Activated CD4-positive, CD25-positive, alpha-beta regulatory T cell treated with anti-CD3 and anti-CD28 coated beads, Interleukin-2, amount 50 U/mL, for 72 hours (primary cell): ENCODE measurements at regions not wholly inside any gene's neighbourhood (a gene's known extent, or its start where the extent isn't known, plus 50 kb on each side); places are given as distances from the start of the nearest gene placed in this dataset.

Experiments used
- DNase-seq: peaks from one replicate; pipeline ENCODE4 v3.0.0; 2021

DNA sequence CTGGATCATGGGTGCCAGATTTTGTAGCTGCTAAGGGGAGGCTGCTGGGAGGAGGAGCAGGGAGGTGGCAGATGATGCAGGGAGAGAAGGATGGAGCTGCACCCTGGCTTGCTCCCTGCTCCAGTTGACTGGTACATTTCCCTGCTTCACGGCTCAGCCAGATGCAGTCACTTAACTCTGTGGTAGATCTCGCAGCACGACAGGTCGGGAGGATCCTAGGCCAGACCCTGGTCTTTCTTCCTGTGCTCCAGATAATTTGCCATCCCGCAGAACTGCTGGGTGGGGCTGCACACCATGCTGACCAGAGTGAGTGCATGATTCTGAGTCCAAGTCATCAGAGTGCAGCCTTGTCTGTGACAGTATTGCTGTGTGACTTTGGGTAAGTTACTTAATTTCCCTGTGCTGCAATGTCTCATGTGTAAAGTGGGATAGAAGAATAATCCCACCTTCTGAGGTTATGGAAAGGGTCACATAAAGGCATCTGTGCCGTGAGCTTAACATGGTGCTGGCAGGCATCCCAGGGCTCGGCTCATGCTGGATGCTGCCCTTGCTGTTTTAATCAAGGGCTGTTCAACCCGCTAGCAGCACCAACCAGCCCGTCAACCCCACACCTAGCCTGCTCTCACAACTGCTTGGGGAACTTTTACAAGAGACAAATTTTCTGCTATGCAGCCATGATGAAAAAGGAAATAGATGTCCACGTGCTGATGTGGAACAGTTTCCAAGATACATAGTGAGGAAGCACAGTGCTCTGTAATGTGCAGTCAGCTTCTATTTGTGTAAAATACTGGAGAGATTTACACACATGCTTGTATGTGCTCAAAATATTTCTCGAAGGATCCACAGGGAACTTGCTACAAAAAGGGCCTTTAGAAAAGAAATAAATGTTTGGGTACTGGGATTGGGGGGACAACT, 257.9 kb downstream of the CDH26 start:
- no peak for DNase-seq

DNA sequence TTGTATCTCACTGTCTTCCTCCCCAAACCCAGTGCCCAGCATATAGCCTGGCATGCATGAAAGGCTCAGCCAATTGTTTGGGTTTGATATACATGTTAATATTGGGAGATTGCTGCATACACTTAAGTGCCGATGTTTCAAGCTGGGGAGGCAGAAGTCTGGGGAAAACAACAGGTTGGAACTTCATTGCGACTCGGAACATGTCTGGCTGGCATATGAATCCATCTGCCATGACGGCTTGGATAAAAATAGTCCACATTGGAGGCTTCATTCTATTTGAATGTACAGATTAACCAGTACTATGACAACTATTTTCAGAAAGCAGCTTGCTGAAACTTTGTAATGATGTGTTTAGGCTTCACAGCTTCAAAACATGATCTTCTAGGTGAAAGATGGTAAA, 261.0 kb downstream of the CDH26 start:
- DNase-seq = no peak

DNA sequence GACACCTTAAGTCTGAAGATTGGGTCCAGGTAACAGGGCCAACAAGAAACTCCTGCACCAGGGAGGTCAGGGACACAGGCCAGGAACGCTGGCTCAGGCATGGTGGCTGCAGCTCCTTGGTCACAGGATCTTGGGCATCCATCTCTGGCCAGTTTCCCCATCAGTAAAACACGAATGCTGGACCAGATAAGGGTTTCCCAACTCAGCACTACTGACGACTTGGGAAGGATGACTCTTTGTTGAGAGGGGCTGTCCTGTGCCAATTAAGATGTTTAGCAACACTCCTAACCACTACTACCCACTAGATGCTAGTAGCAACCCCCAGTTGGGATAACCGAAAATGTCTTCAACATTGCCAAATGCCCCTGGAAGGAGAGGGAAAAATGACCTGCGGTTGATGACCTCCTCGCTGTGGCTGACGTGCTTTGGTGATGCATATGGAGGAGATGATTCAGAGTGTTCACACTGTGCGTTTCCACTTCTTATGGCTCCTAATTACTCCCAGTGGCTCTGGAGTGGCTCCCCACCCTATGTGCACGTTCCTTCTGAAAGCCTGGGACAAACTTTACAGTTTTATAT, 261.9 kb downstream of the CDH26 start:
- DNase-seq = no peak

DNA sequence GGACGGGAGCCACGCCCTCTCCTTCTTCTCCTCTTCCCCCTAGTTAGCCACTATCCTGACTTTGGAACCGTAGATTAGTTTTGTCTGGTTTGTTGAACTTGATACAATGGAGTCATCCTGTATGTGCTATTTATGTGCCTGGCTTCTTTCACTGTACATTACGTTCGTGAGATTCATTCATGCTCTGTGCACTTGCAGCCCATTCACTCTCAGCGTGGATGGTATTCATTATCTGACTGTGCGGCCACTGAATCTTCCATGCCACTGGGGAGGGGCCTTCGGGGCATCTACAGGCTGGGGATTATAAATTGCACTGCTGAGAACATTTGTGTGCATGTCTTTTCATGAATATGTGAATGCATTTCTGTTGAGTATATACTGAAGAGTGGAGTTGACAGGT, 262.5 kb downstream of the CDH26 start:
- no peak for DNase-seq

DNA sequence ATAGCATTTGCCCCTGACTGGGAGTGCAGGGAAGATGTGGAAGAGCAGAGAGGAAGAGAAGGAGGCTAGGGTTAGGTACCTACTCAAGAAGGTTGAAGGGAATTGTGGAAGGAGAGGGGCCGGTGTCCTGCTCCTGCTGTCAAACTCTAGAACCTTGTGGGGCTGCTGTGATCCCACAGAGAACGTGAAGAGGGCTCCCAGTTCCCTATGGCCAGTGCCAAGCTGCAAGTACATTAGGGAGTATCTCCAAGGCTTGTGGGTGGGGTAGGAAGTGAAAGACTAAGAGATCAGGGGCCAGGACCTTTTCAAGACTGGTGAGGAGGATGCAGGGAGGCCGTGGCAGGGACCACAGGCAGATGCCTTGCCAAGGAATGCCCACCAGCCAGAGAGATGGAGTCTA, 263.4 kb downstream of the CDH26 start:
- no peak for DNase-seq

DNA sequence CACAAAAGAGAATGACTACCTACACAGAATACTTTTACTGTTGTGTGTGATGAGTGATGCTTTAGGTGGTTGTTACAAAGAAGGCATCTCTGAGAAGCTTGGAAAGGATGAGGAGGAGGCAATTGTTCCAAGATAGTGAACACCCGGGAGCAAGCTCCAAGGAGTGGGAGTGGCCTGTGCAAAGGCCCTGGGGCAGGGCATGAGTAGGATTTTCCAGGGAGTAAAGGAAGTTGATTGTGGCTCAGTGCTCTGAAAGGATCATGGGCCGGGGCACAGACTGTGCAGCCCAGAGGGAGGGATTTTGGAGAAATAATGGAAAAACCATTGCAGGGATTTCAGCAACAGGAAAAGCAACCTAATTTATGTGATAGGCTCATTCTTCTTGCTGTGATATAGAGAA, 264.3 kb downstream of the CDH26 start:
- DNase-seq = no peak

DNA sequence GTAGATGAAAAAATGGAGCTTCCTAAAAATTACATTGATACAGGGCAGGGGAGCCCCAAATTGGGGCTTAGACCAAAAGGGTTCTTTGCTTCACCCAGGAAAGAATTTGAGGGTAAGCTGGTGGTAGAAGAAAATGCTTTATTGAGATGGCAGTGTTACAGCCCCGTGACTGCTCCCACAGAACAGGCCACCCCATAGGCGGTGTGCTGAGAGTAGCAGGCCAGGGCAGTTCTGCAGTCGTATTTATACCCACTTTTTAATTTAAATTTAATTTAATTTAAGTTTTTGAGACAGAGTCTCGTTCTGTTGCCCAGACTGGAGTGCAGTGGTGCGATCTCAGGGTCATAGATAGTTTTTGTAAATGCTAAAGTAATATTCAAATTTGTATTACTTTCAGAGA, 265.0 kb downstream of the CDH26 start:
- no peak for DNase-seq

DNA sequence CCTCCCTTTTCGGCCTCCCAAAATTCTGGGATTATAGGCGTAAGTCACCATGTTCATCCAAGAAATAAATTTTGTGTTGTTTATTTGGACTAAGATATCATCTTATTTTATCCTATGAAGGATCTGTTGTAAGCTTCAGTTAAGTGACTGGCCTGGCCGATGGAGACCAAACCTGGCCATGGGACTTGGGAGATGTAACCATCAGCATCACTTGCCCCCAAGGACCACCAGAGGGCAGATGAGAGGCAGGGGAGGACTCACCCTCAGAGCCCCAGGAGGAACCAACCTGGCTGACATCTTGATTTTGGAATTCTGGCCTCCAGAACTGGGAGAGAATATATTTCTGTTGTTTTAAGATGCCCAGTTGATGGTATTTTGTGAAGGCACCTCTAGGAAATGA, 266.7 kb downstream of the CDH26 start:
- DNase-seq = no peak

DNA sequence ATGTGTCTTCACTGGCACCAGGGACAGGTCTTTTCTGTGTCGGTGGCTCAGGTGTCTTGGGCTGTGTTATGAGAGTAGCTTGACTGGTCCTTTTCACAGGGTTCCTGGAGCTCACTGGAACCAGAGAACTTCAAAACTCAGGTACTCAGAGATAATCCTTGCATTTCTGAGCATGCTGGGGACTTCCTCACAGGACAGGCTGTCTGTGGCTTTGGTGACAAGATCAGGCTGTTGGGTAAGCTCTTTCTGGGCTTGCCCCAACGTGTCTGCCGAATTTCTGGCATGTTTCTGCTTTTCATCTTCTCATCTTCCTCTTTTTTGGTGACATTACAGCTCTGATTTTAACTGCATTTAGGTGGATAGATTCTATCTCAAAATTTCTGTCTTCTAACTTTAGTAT, 270.0 kb downstream of the CDH26 start:
- no peak for DNase-seq

DNA sequence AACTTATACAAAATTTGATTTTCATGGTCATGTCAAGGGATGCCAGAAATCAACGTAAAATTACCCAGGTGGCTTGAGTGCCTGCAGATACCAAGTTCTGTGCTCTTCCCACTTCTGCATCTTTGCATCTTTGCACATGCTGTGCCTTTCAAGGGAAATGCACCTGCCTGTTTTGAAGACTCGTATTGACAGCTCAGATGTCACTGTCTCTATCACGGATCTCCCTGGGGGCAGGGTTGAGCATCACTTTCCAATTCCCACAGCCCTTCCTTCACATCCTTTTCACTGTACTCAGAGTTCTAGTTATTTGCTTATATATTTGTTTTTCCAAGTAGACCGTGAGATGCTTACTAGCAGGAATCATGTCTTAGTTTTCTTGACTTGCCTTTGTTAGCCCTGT, 274.2 kb downstream of the CDH26 start:
- DNase-seq = no peak

DNA sequence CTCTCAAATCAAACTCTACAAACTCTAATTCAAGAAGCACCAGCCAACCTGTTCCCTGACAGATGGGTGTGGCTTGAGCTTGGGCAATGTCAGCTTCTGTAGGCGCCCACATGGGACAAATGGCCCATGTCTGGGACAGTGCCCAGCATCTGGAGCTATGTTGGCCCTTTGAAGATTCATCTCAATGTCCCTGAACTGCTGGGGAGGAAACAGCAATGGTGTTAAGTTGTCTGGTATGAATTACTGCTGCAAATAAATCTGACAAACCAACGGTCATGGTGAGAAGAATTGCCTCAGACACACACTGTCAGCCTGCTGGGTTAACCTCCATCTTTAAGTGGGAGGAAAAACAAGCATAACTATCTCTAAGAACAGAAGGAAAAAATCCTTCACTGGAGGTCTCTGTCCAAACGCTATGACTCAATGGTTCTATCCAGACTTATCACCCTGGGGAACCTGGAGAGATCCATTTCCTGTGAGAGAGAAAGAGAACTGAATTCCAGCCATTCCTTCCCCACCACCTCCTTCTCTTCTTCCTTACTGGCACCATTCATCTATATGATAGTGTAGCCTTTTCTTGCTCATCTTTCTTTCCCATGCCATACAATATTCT, 274.9 kb downstream of the CDH26 start:
- no peak for DNase-seq

DNA sequence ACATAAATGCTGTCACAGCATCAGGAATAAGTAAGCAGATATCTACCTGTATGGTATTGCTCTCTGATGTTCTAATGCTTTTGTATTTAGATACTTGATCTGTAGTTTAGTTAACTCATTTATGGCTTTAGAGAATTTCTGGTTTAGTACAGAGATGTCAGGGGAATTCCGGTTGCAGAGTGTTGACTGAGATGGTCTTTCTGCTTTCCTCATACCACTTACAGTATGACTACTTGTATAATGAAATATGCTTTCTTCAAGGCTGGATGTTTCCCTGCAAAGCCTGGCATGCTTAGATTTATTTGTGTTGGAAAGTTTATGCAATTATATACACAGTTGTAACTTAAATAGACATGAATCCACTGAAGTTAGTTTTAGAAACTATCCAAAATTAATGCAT, 278.4 kb downstream of the CDH26 start:
- DNase-seq = no peak

DNA sequence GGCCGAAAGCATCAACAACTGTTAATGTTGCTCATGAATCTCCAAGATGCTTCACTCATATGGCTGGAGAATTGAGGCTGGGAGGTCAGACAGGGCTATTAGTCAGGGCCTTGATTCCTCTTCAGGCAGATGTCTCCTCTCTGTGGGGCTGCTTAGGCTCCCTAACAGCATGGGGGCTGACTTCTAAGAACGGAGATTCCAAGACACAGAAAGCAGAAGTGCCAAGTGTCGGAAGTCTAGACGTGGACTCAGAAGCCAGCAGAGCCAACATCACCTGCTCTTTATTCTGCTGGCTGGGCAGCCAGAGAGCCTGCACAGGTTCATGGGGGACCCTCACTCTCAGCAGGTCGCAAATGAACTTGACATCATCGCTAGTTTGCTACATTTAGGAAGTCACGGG, 279.8 kb downstream of the CDH26 start:
- DNase-seq = no peak

DNA sequence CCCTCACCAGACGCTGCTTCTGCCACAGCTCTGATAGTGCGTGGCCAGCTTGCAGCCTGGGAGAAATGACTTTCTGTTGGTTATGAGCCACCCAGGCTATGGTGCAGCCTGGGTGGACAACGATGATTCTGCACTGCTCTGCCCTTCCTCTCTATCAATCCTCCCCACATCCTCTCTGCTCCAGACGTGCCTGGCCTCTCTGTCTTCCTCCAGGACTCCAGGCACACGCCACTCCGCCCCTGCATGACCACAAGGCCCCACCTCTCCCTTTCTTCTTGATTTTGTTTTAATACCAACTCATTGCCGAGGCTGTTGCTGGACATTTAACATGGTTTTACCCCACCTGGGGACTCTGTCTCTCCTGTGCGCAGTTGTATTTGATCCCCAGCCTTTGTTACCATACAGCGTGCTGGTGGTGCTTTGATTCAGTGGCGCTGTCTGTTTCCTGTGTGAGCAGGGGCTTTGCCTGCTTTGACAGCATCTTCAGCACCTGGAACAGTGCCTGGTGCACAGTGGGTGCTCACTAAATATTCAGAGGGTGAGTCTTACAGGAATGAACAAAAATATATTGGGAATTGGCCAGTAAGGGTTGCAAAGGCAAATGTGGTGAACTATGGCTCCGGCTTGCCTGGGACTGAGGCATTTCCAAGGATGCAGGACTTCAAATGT, 280.9 kb downstream of the CDH26 start:
- DNase-seq = no peak

DNA sequence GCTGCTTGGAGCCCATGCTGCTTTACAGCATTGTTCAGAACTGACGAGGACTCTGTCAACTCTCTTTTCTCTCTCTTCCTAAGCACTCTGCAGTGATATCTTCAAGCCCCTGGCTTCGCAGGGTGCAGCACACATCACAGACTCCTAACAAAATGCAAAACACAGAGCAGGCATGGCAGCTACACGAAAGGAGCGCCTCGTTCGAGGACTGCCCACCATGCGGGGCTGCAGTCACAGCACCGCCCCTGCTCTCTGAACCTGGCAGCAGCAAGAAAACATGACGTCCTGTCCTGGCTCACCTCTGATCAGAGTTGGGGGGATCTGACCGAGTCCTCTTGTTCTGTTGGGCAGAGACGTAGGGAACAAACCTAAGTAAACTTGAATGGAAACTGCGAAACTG, 281.7 kb downstream of the CDH26 start:
- no peak for DNase-seq

DNA sequence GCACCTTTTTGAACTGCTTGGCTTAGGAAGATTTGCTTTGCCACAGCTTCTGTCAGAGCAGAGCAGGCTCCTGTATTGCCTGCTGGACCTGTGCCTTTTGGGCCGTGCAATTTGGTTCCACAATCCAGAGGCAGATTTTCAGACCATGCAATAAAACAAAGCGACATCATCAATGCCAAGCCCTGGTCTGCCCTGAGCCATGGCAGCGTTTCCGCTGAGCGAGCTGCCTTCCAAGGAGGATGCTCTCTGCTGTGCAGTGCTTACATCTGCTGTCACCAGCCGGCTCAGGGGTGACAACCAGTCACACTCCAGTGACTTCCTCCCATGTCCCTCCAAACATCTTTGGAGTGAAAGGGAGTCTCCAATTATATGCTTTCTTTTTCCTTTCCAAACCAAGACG, 282.2 kb downstream of the CDH26 start:
- no peak for DNase-seq

DNA sequence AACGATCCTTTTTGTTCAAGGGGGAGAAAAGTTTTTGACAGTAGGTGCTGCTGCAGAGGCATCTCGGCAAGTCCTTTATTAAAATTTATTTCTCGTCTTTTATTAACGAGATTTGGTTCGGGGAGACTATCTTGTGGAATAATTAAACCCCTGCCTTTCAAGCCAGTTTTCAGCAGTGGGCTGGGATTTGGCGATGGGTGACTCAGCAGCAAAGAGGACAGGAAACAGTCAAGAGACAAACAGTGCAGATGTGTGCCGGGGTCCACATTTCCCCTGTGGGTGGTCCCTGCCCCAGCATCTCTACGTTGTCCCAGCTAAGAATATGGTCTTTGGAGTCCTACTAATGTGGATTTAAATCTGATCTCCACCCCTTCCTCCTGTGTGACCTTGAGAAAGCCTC, 282.8 kb downstream of the CDH26 start:
- DNase-seq = no peak

DNA sequence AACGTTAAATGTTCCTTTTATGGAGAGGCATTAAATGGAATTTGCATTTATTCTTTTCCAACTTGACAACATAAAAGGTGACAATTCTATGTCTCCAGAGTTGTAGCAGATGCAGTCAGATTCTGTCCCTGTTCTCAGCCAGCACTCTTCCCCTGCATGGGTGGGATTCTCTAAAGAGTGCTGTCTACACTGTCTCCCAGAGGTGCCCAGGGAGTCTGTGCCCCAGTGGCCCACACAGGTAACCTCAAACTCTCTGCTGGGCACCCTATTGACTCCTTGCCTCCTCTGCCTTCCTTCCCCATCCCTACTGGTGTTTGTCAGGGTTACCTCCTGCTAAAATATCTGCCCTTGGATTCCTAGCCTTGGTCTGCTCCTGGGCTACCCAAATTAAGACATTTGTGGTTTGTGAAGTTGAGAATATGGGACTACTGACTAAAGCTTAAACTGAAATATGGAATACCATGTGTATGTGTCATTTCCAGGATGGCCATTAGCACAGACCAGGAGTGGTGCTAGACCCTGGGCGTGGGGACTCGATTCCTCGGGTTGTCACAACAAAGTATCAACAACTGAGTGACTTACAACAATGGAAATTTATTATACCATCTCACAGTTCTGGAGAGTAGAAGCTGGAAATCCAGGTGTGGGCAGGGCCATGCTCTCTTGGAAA, 284.7 kb downstream of the CDH26 start:
- no peak for DNase-seq

DNA sequence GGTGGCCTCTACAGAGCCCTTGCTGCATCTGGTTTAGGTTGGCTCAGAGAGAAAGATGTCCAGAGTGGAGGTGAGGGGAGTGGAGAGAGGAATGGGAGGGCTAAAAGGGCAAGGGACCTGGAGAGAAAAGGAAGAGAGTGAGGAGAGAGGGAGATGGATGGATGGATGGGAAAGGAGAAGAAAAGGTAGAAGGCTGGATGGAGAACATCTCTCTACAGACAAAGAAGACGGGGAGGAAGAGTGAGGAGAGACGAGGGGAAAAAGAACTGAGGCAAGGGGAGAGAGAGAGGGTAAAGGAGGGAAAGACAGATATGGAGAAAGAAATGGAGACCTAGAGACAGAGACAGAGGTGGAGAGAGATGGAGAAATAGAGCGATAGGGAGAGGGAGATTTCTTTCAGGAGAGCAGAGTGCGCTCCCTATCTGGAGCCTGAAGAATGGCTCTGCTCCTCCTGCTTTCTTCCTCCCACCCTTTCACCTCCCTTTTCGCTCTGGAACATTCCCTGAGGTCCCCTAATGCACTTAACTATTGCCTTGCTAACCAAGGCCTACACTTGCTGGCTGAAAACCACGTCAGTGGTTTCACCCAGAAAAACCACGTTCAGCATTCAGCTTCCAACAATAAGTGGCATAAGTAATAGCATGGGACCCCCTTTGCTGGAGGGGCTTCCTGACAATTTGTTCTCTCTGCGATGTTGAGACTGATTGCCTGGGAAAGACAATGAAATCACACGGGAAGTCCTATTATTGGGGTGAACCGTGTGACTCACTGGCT, 286.3 kb downstream of the CDH26 start:
- no peak for DNase-seq

DNA sequence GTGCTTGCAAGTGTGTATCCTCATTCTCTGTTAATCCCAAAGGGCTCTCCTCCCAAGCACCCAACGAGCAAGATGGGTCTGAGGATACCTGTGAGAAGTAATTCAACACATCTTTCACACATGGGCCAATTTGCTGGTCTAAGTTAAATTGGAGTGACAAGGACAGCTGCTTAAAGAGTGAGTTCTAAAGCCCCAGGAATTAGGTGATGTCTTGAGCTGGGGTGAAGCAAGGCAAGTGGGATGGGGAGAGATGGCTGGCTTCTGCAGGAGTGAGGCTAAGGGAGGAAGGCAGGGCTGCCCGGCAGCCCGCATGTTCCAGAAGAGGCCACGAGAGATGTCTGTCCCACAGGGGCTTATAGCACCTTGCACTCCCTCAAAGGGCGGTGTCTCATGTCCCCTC, 288.5 kb downstream of the CDH26 start:
- DNase-seq = no peak

DNA sequence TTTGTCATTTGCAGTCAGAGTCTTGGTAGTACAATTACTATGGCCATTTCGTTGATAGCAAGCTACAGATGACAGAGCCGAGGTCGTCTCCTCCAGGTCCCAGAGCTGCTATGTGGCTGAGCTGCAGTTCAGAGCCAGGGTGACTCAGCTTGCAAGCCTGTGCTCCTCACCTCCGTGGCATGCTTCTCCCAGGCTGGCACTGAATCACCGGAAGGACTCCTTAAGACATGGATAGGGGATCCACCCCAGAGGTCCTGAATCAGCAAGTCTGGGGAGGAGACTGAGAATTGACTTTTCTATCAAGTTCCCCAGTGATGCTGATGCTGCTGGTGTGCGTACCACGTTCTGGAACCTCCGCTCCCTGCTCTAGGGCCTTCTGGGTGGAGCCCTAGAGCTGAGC, 291.2 kb downstream of the CDH26 start:
- no peak for DNase-seq

DNA sequence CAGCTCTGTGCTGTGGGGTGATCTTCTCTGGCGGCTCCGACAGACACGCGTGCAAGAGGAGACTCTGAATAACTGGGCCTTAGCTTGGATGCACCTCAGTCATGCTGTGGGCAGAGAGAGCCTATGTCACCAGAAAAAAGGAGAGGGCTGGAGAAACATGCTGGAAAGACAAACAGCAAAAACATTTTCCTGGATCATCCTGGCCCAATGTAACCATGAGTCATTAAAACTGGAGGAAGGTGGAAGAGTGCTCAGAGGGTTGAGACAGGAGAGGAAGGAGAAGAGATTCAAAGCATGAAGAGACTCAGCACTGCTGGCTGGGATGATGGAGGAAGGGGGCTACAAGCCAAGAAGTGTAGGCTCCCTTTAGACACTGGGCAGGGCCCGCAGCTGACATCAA, 292.0 kb downstream of the CDH26 start:
- no peak for DNase-seq
